ENCODE measurements at regions not wholly inside any gene's neighbourhood (a gene's known extent, or its start where the extent isn't known, plus 50 kb on each side); places are given as distances from the start of the nearest gene placed in this dataset.

DNA sequence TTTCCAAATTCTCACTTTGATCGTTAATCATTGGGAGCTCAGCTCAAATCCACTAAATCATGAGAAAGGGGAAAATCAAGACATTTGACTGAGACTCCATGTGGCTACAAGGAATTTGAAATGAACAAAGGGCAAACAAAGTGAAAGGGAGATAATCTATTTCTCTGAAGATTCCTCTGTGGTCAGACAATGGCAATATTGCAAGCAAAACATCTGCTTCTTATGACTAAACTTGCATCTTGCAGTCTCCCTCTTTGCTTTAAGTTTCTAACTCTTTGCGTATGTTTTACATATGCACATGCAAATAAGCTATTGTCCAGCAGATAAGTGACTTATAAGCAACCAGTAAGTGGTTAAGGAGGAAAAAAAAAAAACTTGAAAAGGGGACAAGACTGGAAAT is 299.1 kb upstream of the NXPH2 start:
- no peaks in the 10 kb centered on the region for H3K9me3 ChIP-seq (ENCODE audit: control insufficient read depth, insufficient read depth, low read depth, low read length)
- TF ChIP-seq ZFHX2 (tag by site-specific recombination; conservative IDR thresholded peaks at IDR 0.05) (no peak), ZNF473 (tag by site-specific recombination; IDR thresholded peaks at IDR 0.05) (no peak), ZIC2 (tag by site-specific recombination; IDR thresholded peaks at IDR 0.05) (no peak), EGR2 (tag by site-specific recombination; IDR thresholded peaks at IDR 0.05; ENCODE audit: low read depth) (no peak), ZNF791 (tag by site-specific recombination; IDR thresholded peaks at IDR 0.05) (no peak), ZNF2 (tag by site-specific recombination; IDR thresholded peaks at IDR 0.05) (no peak)
- POLR2A ChIA-PET = no interaction called here
- CTCF ChIA-PET = no interaction called here
- H3K4me1 ChIP-seq (ENCODE audit: control insufficient read depth, insufficient read depth, low read length) = no peaks in the 10 kb centered on the region
- no peak overlapping the region for H3K4me3 ChIP-seq (ENCODE audit: low read depth, low read length)
- no peaks in the 10 kb centered on the region for H3K36me3 ChIP-seq (ENCODE audit: control insufficient read depth in 2 of 2, insufficient read depth in 1 of 2, low read length in 2 of 2)
- H3K27ac ChIP-seq (ENCODE audit: extremely low read depth, low read depth, low read length) = no peak overlapping the region

DNA sequence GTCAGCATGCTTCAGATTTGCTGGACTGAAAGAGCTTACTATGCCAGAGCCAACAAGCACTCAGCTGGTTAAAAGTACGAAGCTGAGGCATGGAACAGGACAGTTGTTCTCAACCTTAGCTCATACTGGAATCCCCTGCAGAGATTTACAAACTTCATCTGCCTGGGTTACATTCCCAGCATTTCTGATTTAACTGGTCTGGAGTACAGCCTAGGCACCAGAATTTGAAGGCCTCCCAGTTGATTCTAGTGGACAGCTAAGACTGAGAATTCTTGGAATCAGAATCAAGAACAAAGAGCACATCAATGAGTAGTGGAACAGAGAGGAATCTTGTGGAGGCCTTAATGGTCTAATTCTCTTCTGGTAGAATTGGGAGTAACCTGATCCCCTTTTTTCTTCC is 298.2 kb upstream of the NXPH2 start:
- no peaks in the 10 kb centered on the region for H3K4me1 ChIP-seq (ENCODE audit: control insufficient read depth, insufficient read depth, low read length)
- CTCF ChIA-PET = no interaction called here
- no peaks in the 10 kb centered on the region for H3K36me3 ChIP-seq (ENCODE audit: control insufficient read depth in 2 of 2, insufficient read depth in 1 of 2, low read length in 2 of 2)
- TF ChIP-seq ZNF777 (tag by site-specific recombination; IDR thresholded peaks at IDR 0.05; ENCODE audit: borderline replicate concordance) (no peak), ZNF514 (tag by site-specific recombination; IDR thresholded peaks at IDR 0.05) (no peak), ZNF747 (tag by site-specific recombination; IDR thresholded peaks at IDR 0.05) (no peak), ZNF670 (tag by site-specific recombination; IDR thresholded peaks at IDR 0.05; ENCODE audit: low read depth) (no peak), ZNF623 (tag by site-specific recombination; IDR thresholded peaks at IDR 0.05) (no peak), ZNF624 (tag by site-specific recombination; IDR thresholded peaks at IDR 0.05) (no peak), ZNF174 (tag by site-specific recombination; IDR thresholded peaks at IDR 0.05) (no peak), ZNF791 (tag by site-specific recombination; IDR thresholded peaks at IDR 0.05) (no peak)
- TF ChIP-seq, protein P1, sequence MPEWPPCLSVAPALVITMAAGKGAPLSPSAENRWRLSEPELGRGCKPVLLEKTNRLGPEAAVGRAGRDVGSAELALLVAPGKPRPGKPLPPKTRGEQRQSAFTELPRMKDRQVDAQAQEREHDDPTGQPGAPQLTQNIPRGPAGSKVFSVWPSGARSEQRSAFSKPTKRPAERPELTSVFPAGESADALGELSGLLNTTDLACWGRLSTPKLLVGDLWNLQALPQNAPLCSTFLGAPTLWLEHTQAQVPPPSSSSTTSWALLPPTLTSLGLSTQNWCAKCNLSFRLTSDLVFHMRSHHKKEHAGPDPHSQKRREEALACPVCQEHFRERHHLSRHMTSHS (tag by site-specific recombination; IDR thresholded peaks at IDR 0.05) = no peak
- TF ChIP-seq, protein P2, sequence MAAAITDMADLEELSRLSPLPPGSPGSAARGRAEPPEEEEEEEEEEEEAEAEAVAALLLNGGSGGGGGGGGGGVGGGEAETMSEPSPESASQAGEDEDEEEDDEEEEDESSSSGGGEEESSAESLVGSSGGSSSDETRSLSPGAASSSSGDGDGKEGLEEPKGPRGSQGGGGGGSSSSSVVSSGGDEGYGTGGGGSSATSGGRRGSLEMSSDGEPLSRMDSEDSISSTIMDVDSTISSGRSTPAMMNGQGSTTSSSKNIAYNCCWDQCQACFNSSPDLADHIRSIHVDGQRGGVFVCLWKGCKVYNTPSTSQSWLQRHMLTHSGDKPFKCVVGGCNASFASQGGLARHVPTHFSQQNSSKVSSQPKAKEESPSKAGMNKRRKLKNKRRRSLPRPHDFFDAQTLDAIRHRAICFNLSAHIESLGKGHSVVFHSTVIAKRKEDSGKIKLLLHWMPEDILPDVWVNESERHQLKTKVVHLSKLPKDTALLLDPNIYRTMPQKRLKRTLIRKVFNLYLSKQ (tag by site-specific recombination; IDR thresholded peaks at IDR 0.05; ENCODE audit: borderline replicate concordance) = no peak
- TF ChIP-seq, protein P3, sequence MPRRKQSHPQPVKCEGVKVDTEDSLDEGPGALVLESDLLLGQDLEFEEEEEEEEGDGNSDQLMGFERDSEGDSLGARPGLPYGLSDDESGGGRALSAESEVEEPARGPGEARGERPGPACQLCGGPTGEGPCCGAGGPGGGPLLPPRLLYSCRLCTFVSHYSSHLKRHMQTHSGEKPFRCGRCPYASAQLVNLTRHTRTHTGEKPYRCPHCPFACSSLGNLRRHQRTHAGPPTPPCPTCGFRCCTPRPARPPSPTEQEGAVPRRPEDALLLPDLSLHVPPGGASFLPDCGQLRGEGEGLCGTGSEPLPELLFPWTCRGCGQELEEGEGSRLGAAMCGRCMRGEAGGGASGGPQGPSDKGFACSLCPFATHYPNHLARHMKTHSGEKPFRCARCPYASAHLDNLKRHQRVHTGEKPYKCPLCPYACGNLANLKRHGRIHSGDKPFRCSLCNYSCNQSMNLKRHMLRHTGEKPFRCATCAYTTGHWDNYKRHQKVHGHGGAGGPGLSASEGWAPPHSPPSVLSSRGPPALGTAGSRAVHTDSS (tag by site-specific recombination; IDR thresholded peaks at IDR 0.05) = no peak
- H3K4me3 ChIP-seq (ENCODE audit: low read depth, low read length) = no peak overlapping the region
- POLR2A ChIA-PET = no interaction called here
- H3K27ac ChIP-seq (ENCODE audit: extremely low read depth, low read depth, low read length) = no peak overlapping the region
- no peaks in the 10 kb centered on the region for H3K9me3 ChIP-seq (ENCODE audit: control insufficient read depth, insufficient read depth, low read depth, low read length)

DNA sequence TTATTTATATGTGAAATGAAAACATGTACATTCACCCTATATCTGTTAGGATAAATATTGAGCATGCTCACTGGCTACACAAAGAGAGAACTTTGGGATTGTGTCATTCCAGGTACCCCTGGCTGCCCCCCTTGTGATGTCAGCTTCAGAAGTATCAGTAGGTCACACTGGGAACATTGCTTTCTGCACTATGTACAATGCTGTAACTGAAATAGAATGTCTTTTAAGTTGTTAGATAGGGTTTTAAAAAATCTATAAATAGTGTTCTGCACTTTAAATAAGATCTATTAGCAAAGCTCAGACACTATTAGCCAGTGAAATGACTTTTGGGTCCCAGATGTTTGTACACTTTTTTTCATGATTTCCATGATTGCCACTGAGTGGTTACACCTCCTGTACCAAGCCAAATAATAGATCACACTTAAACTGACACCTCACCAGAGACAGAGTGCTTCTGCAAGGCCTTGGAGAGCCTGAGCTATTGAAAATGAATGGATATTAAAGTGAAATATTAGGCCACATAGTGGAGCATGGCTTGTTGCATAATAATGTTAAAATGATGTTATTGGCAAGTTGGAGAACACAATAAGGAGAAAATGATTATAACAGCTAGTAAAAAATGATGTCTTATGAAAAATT is 297.0 kb upstream of the NXPH2 start:
- TF ChIP-seq, protein P4, sequence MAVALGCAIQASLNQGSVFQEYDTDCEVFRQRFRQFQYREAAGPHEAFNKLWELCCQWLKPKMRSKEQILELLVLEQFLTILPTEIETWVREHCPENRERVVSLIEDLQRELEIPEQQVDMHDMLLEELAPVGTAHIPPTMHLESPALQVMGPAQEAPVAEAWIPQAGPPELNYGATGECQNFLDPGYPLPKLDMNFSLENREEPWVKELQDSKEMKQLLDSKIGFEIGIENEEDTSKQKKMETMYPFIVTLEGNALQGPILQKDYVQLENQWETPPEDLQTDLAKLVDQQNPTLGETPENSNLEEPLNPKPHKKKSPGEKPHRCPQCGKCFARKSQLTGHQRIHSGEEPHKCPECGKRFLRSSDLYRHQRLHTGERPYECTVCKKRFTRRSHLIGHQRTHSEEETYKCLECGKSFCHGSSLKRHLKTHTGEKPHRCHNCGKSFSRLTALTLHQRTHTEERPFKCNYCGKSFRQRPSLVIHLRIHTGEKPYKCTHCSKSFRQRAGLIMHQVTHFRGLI (tag by site-specific recombination; IDR thresholded peaks at IDR 0.05) = no peak
- TF ChIP-seq, protein P5, sequence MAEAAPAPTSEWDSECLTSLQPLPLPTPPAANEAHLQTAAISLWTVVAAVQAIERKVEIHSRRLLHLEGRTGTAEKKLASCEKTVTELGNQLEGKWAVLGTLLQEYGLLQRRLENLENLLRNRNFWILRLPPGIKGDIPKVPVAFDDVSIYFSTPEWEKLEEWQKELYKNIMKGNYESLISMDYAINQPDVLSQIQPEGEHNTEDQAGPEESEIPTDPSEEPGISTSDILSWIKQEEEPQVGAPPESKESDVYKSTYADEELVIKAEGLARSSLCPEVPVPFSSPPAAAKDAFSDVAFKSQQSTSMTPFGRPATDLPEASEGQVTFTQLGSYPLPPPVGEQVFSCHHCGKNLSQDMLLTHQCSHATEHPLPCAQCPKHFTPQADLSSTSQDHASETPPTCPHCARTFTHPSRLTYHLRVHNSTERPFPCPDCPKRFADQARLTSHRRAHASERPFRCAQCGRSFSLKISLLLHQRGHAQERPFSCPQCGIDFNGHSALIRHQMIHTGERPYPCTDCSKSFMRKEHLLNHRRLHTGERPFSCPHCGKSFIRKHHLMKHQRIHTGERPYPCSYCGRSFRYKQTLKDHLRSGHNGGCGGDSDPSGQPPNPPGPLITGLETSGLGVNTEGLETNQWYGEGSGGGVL (tag by site-specific recombination; IDR thresholded peaks at IDR 0.05) = no peak
- TF ChIP-seq YY1 (tag by site-specific recombination; IDR thresholded peaks at IDR 0.05) (no peak), FEZF1 (tag by site-specific recombination; IDR thresholded peaks at IDR 0.05) (no peak), ZBTB7A (tag by site-specific recombination; IDR thresholded peaks at IDR 0.05; ENCODE audit: low read depth) (no peak), ZNF544 (tag by site-specific recombination; IDR thresholded peaks at IDR 0.05) (no peak)
- Histone ChIP-seq H3K4me1 (ENCODE audit: control insufficient read depth, insufficient read depth, low read length) (no peaks in the 10 kb centered on the region), H3K36me3 (ENCODE audit: control insufficient read depth in 2 of 2, insufficient read depth in 1 of 2, low read length in 2 of 2) (no peaks in the 10 kb centered on the region), H3K27ac (ENCODE audit: extremely low read depth, low read depth, low read length) (no peak overlapping the region), H3K4me3 (ENCODE audit: low read depth, low read length) (no peak overlapping the region), H3K9me3 (ENCODE audit: control insufficient read depth, insufficient read depth, low read depth, low read length) (no peaks in the 10 kb centered on the region)
- POLR2A ChIA-PET = no interaction called here
- CTCF ChIA-PET = interaction anchor here (0.7 kb wide), 1 partner anchor 527 kb away, joined by 4 read pairs; no protein-coding TSS in a partner anchor
